HuH-7.5 (cell line): ENCODE measurements at regions not wholly inside any gene's neighbourhood (a gene's known extent, or its start where the extent isn't known, plus 50 kb on each side); places are given as distances from the start of the nearest gene placed in this dataset.

Experiments used
- DNase-seq: peaks from one replicate; pipeline ENCODE4 v3.0.0; 2011; ENCODE audit warnings: low spot score

- no peak for DNase-seq
These were observed 124.1 kb upstream of the RPS6KA2 start for GRCh38 chr6:166751051-166751595.

GRCh38 chr6:166750108-166750793 is 123.2 kb upstream of the RPS6KA2 start:
- DNase-seq: no peak

- DNase-seq: no peak
These were observed 122.6 kb upstream of the RPS6KA2 start for GRCh38 chr6:166749666-166750065.

- DNase-seq: no peak
These were observed 120.9 kb upstream of the RPS6KA2 start for GRCh38 chr6:166747644-166748595.

GRCh38 chr6:166745801-166746668 is 119.0 kb upstream of the RPS6KA2 start:
- DNase-seq: no peak

- DNase-seq: no peak
These were observed 117.4 kb upstream of the RPS6KA2 start for GRCh38 chr6:166744223-166745134.

- DNase-seq: no peak
These were observed 116.6 kb upstream of the RPS6KA2 start for GRCh38 chr6:166743406-166744222.

- no peak for DNase-seq
These were observed 115.9 kb upstream of the RPS6KA2 start for GRCh38 chr6:166742981-166743380.

- no peak for DNase-seq
These were observed 112.9 kb upstream of the RPS6KA2 start for GRCh38 chr6:166739976-166740318.

- no peak for DNase-seq
These were observed 112.3 kb upstream of the RPS6KA2 start for GRCh38 chr6:166739117-166739975.

- no peak for DNase-seq
These were observed 111.5 kb upstream of the RPS6KA2 start for GRCh38 chr6:166738386-166739116.

GRCh38 chr6:166737261-166737660 is 110.2 kb upstream of the RPS6KA2 start:
- no peak for DNase-seq

- DNase-seq: no peak
These were observed 109.6 kb upstream of the RPS6KA2 start for GRCh38 chr6:166736634-166737033.

GRCh38 chr6:166733900-166734299 is 106.8 kb upstream of the RPS6KA2 start:
- no peak for DNase-seq

GRCh38 chr6:166729658-166730057 is 102.6 kb upstream of the RPS6KA2 start:
- no peak for DNase-seq

- no peak for DNase-seq
These were observed 102.0 kb upstream of the RPS6KA2 start for GRCh38 chr6:166728884-166729530.

GRCh38 chr6:166726201-166726600 is 99.2 kb upstream of the RPS6KA2 start:
- DNase-seq: no peak

GRCh38 chr6:166725571-166725970 is 98.5 kb upstream of the RPS6KA2 start:
- no peak for DNase-seq
